ENCODE measurements at regions not wholly inside any gene's neighbourhood (a gene's known extent, or its start where the extent isn't known, plus 50 kb on each side); places are given as distances from the start of the nearest gene placed in this dataset.
"Not testable (repeated sequence)": the region's sequence is repeated elsewhere in the genome, so short reads cannot be mapped to it uniquely, and the experiment has no call there.

DNA sequence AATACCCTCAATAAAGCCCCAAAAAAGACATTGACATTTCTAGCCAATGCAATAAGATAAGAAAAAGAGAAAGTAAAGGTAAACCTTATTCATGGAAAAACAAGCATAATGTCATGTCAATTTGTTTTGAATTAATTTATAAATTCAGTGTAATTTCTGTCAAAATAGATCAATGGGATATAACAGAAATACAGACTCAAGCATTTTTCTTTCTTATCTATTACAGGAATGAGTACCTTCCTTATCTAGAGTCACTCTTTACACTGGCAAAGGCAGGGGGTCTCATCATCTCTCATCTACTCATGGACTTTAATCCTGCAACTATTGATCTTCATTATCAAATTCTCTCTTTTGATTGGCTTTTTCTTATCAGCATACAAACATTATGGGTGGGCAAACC lies 127.1 kb upstream of the SHH start:
- no peak for DNase-seq (ENCODE audit: low spot score in 2 of 2)
- TF ChIP-seq POLR2AphosphoS5 (IDR thresholded peaks at IDR 0.05) (no peak), EP300 (IDR thresholded peaks at IDR 0.05) (no peak), POLR2A (IDR thresholded peaks at IDR 0.05) (no peak)
- TF ChIP-seq, protein P1, sequence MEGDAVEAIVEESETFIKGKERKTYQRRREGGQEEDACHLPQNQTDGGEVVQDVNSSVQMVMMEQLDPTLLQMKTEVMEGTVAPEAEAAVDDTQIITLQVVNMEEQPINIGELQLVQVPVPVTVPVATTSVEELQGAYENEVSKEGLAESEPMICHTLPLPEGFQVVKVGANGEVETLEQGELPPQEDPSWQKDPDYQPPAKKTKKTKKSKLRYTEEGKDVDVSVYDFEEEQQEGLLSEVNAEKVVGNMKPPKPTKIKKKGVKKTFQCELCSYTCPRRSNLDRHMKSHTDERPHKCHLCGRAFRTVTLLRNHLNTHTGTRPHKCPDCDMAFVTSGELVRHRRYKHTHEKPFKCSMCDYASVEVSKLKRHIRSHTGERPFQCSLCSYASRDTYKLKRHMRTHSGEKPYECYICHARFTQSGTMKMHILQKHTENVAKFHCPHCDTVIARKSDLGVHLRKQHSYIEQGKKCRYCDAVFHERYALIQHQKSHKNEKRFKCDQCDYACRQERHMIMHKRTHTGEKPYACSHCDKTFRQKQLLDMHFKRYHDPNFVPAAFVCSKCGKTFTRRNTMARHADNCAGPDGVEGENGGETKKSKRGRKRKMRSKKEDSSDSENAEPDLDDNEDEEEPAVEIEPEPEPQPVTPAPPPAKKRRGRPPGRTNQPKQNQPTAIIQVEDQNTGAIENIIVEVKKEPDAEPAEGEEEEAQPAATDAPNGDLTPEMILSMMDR (IDR thresholded peaks at IDR 0.05) = no peak
- Histone ChIP-seq H3K4me3 (no peak overlapping the region), H3K9me3 (no peaks in the 10 kb centered on the region), H3K36me3 (no peaks in the 10 kb centered on the region), H3K27ac (no peak overlapping the region), H3K4me1 (no peaks in the 10 kb centered on the region), H3K27me3 (peaks cover 2% of the 10 kb centered on the region)

GRCh38 chr7:155938129-155938528 lies 125.9 kb upstream of the SHH start:
- WGBS = 29% methylated on average over 2 of the region's 2 CpGs
- Histone ChIP-seq H3K4me1 (no peaks in the 10 kb centered on the region), H3K27ac (no peak overlapping the region), H3K36me3 (no peaks in the 10 kb centered on the region), H3K4me3 (no peak overlapping the region), H3K27me3 (peaks cover 2% of the 10 kb centered on the region), H3K9me3 (no peaks in the 10 kb centered on the region)
- DNase-seq (ENCODE audit: low spot score in 2 of 2) = no peak
- TF ChIP-seq EP300 (IDR thresholded peaks at IDR 0.05) (no peak), POLR2A (IDR thresholded peaks at IDR 0.05) (no peak), POLR2AphosphoS5 (IDR thresholded peaks at IDR 0.05) (no peak)
- TF ChIP-seq, protein P1 (IDR thresholded peaks at IDR 0.05) = no peak

GRCh38 chr7:155935726-155936125 lies 123.5 kb upstream of the SHH start:
- Histone ChIP-seq H3K4me1 (no peaks in the 10 kb centered on the region), H3K4me3 (no peak overlapping the region), H3K27ac (no peak overlapping the region), H3K27me3 (peaks cover 2% of the 10 kb centered on the region), H3K9me3 (no peaks in the 10 kb centered on the region), H3K36me3 (no peaks in the 10 kb centered on the region)
- TF ChIP-seq EP300 (IDR thresholded peaks at IDR 0.05) = no peak
- TF ChIP-seq, protein P1 (IDR thresholded peaks at IDR 0.05) = no peak
- TF ChIP-seq POLR2A (IDR thresholded peaks at IDR 0.05) = no peak
- no peak for TF ChIP-seq POLR2AphosphoS5 (IDR thresholded peaks at IDR 0.05)
- 65% methylated on average over 5 of the region's 5 CpGs for WGBS
- no peak for DNase-seq (ENCODE audit: low spot score in 2 of 2)

DNA sequence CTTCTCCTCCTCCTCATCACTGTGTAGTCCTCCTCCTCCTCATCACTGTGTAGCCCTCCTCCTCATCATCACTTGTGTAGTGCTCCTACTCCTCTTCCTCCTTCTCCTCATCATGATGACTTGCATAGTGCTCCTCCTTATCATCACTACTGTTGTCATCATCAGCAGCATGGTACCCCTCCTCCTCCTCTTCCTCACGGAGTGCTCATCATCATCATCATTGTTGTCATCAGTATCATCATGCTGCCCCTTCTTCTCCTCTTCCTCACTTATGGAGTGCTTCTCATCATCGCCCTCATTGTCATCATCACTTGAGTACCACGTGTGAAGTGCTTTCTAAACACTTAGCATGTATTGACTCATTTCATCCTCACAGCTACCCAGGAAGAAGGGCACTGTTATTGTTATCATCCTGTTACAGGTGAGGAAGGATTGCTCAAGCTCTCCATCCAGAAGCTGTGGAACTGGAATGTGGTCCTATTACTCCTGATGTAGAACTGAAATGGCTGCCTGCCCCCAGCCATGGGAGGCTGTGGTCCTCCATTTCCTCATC lies 122.8 kb upstream of the SHH start:
- H3K27ac ChIP-seq = no peak overlapping the region
- no peak for DNase-seq (ENCODE audit: low spot score in 2 of 2)
- no peaks in the 10 kb centered on the region for H3K9me3 ChIP-seq
- H3K27me3 ChIP-seq = peaks cover 2% of the 10 kb centered on the region
- H3K36me3 ChIP-seq = no peaks in the 10 kb centered on the region
- H3K4me1 ChIP-seq = no peaks in the 10 kb centered on the region
- H3K4me3 ChIP-seq = no peak overlapping the region
- TF ChIP-seq EP300 (IDR thresholded peaks at IDR 0.05) (no peak), POLR2A (IDR thresholded peaks at IDR 0.05) (no peak), POLR2AphosphoS5 (IDR thresholded peaks at IDR 0.05) (no peak)
- TF ChIP-seq, protein P1 (IDR thresholded peaks at IDR 0.05) = no peak
- 81% methylated on average over 3 of the region's 3 CpGs for WGBS

- H3K27me3 ChIP-seq; H3K27ac ChIP-seq; H3K9me3 ChIP-seq; H3K4me1 ChIP-seq; H3K36me3 ChIP-seq; H3K4me3 ChIP-seq; DNase-seq (ENCODE audit: low spot score in 2 of 2): not testable (repeated sequence)
- 83% methylated on average over 9 of the region's 10 CpGs for WGBS
Measured at GRCh38 chr7:155932324-155932723, 120.1 kb upstream of the SHH start.

All from suprapubic skin (tissue), 4 donors.